ENCODE measurements at regions not wholly inside any gene's neighbourhood (a gene's known extent, or its start where the extent isn't known, plus 50 kb on each side); places are given as distances from the start of the nearest gene placed in this dataset.

DNA sequence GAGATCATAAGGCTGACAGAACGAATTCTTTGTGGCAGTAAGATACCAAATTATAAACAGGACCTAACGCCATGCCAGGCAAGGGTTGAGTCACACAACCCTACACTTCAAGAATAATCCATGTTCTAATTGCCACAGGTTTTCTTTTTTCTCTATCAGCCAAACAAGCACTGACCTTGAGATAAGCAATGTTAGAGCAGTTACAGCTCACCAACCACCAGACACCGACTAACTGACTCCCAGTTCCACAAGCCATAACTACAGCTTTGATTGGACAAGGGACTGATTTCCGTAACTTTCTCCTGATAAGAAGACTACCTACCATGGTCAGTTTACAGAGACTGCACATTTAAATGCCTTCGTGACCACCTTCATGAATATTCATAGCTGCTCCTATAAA lies 149.6 kb downstream of the PTPRU start:
- FAIRE-seq (no peak), DNase-seq (ENCODE audit: insufficient read length, low spot score) (no peak)
- TF ChIP-seq POLR2A (IDR thresholded peaks at IDR 0.05; ENCODE audit: low read depth, low read length) (no peak), POLR2AphosphoS5 (IDR thresholded peaks at IDR 0.05; ENCODE audit: low read depth, low read length) (no peak), TAF1 (IDR thresholded peaks at IDR 0.05; ENCODE audit: low read depth, low read length) (no peak), SPI1 (IDR thresholded peaks at IDR 0.05; ENCODE audit: low read depth, low read length) (no peak), PAX5 (IDR thresholded peaks at IDR 0.05; ENCODE audit: insufficient read depth, low read length, severe bottlenecking) (no peak), POU2F2 (IDR thresholded peaks at IDR 0.05; ENCODE audit: low read depth, low read length) (no peak)

DNA sequence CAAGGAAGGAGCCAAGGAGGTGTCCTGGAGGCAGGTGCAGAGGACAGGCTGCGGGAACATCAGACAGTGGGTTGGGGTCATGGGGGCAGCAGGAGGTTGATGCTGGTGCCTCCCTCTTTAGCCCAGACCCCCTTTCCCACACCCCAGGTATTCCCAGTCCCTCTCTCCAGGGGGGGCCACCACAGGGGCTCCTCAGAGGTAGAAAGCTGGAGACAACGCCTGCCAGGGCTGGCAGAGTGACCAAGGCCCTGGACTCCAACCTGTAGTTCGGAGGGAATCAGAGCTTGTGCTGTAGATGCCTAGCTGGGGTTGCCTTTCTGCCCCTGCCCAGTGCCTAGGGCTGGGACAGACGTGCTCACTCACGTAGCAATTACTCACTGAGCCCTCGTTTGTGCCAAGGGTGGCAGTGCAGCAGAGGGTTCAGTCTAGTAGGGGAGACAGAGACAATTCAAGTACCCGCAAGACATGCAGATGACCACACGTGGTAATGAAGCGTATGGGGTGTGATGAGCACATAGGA lies 148.2 kb downstream of the PTPRU start:
- DNase-seq (ENCODE audit: insufficient read length, low spot score) (no peak), FAIRE-seq (no peak)
- no peak for TF ChIP-seq SPI1 (IDR thresholded peaks at IDR 0.05; ENCODE audit: low read depth, low read length)
- TF ChIP-seq POLR2A (IDR thresholded peaks at IDR 0.05; ENCODE audit: low read depth, low read length), result no peak
- TF ChIP-seq PAX5 (IDR thresholded peaks at IDR 0.05; ENCODE audit: insufficient read depth, low read length, severe bottlenecking), result no peak
- no peak for TF ChIP-seq TAF1 (IDR thresholded peaks at IDR 0.05; ENCODE audit: low read depth, low read length)
- TF ChIP-seq POU2F2 (IDR thresholded peaks at IDR 0.05; ENCODE audit: low read depth, low read length), result no peak
- no peak for TF ChIP-seq POLR2AphosphoS5 (IDR thresholded peaks at IDR 0.05; ENCODE audit: low read depth, low read length)

DNA sequence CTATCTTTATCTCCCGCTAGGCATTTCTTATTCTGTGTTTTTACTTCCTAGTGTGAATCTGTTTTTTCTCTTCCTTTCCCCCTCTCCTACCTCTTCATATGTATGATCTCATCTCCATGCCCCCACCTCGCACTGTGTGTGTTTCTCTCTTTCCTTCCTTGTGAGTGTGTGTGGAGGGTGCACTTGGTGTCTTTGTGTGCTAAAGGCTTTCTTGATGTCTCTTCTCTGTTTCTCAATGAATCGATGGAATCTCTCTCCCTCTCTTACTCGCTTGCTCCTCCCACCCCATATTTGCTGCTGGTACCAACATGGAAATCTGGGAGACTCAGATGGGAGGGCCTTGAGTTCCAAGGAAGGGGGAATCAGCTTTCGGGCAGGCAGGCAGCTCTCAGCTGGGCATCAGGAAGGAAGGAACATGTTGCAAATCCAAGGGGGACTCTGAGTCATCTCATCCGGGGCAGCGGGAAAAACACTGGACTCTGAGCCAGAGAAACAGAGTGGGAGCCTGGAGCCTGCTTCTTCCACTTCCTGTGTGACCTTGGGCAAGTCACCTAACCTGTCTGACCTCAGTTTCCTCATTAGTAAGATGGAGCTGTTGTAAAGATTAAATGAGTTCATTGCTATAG lies 147.5 kb downstream of the PTPRU start:
- TF ChIP-seq POLR2A (IDR thresholded peaks at IDR 0.05; ENCODE audit: low read depth, low read length) (no peak), POLR2AphosphoS5 (IDR thresholded peaks at IDR 0.05; ENCODE audit: low read depth, low read length) (no peak), PAX5 (IDR thresholded peaks at IDR 0.05; ENCODE audit: insufficient read depth, low read length, severe bottlenecking) (no peak), SPI1 (IDR thresholded peaks at IDR 0.05; ENCODE audit: low read depth, low read length) (no peak)
- DNase-seq (ENCODE audit: insufficient read length, low spot score) (no peak), FAIRE-seq (no peak)

DNA sequence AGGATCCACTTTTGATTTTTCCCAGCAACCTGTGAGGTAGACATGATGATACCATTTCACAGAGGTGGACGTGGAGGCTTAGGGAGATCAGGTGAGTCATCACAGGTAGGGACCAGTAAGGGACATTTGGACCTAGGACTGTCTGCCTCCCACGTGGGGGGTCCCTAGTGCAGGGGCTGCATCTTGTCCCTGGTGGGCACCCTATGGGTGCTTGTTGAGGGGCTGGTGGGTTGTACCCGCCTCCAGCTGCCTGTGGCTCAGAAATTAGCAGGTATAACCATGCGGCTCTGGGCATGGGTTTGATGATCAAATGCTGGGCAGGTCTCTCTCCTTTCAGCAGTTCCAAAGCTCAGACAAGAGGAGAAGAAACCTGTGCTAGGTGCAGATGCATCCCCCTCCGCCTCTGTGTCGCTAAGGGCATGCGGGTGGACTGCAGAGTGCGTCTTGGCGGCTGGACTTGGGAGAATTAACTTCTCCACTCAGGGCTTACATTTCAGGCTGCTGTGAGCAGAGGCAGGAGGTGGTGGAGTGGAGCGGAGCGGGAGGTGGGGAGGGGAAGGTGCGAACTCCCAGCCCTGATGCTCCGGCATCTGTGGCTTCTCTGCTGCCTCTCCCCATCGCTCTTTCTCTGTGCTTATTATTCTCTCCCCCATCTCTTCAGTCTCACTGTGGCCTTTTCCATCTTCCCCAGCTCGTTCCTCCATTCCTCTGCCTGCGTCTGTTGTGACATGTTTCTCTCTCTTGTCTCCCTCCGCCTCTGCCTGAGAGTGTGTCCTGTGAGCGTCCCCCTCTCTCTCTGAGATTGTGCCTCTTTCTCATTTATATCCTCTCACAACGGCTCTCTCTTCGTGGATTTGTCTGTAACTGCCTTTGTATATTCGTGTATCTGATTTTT lies 146.8 kb downstream of the PTPRU start:
- FAIRE-seq (no peak), DNase-seq (ENCODE audit: insufficient read length, low spot score) (no peak)
- no peak for TF ChIP-seq TAF1 (IDR thresholded peaks at IDR 0.05; ENCODE audit: low read depth, low read length)
- no peak for TF ChIP-seq POLR2AphosphoS5 (IDR thresholded peaks at IDR 0.05; ENCODE audit: low read depth, low read length)
- no peak for TF ChIP-seq POLR2A (IDR thresholded peaks at IDR 0.05; ENCODE audit: low read depth, low read length)
- no peak for TF ChIP-seq SPI1 (IDR thresholded peaks at IDR 0.05; ENCODE audit: low read depth, low read length)
- TF ChIP-seq PAX5 (IDR thresholded peaks at IDR 0.05; ENCODE audit: insufficient read depth, low read length, severe bottlenecking), result no peak
- no peak for TF ChIP-seq POU2F2 (IDR thresholded peaks at IDR 0.05; ENCODE audit: low read depth, low read length)

DNA sequence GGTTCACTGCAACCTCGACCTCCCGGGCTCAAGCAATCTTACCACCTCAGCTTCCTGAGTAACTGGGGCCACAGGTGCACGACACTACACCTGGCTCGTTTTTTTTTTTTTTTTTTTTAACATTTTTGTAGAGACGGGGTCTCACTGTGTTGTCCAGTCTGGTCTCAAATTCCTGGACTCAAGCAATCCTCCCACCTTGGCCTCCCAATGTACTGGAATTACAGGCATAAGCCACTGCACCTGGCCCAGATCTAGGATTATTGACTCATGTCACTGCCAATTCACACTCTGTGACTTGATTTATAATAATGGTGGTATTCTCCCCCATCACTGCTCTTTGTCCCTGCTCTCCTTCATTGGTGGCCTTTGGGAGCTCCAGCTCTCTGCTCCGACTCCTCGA lies 145.1 kb downstream of the PTPRU start:
- DNase-seq (ENCODE audit: insufficient read length, low spot score) (no peak), FAIRE-seq (no peak)
- TF ChIP-seq POLR2AphosphoS5 (IDR thresholded peaks at IDR 0.05; ENCODE audit: low read depth, low read length) (no peak), POU2F2 (IDR thresholded peaks at IDR 0.05; ENCODE audit: low read depth, low read length) (no peak), SPI1 (IDR thresholded peaks at IDR 0.05; ENCODE audit: low read depth, low read length) (no peak), POLR2A (IDR thresholded peaks at IDR 0.05; ENCODE audit: low read depth, low read length) (no peak), PAX5 (IDR thresholded peaks at IDR 0.05; ENCODE audit: insufficient read depth, low read length, severe bottlenecking) (no peak), TAF1 (IDR thresholded peaks at IDR 0.05; ENCODE audit: low read depth, low read length) (no peak)

DNA sequence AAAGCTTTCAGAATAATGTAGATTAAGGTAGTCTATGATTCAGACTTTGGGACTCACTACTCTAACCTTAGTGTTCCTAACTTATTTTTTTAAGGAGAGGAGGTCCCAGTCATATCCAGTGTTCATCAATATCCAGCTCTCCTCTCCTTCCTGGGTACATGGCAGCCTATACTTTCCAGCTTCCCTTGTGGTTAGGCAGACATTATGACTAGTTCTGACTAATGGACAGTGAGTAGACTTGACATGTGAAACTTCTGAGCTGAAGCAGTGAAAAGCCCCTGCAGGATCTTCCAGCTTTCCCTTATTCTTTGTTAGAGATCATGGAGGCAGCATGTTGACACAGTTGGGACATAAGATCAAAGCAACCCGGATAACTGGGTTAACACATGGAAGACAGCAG lies 144.2 kb downstream of the PTPRU start:
- DNase-seq (ENCODE audit: insufficient read length, low spot score) (no peak), FAIRE-seq (no peak)
- TF ChIP-seq PAX5 (IDR thresholded peaks at IDR 0.05; ENCODE audit: insufficient read depth, low read length, severe bottlenecking) (no peak), POLR2A (IDR thresholded peaks at IDR 0.05; ENCODE audit: low read depth, low read length) (no peak), POLR2AphosphoS5 (IDR thresholded peaks at IDR 0.05; ENCODE audit: low read depth, low read length) (no peak), TAF1 (IDR thresholded peaks at IDR 0.05; ENCODE audit: low read depth, low read length) (no peak)

DNA sequence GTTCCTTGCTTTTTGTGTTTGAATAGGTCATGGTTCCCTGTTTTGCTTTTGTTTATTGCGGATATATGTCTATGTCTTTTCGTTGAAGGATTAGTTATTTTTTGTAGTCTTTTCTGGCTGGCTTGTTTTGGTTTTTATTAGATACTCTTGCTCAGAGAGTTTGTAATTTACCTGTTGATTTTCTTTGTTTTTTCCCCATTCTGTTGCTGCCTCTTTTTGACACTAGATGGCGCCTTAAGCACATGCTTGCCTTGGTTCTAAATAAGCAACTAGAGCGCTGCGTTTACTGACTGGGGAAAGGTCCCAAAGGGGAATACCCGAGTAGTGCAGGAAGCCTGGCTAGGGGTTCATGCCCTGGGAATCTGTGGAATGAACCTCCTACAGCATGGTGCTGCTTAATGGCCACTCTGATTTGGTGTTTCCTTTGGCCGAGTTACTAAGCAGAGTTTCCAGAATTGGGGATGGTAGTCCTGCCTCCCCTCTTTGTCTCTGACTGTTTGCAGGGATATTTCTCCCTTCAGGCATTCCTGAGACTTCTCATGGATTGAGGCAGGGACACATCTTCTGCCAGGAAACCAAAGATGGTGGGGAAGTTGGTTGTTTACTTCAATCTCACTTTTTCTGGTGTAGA lies 143.2 kb downstream of the PTPRU start:
- TF ChIP-seq TAF1 (IDR thresholded peaks at IDR 0.05; ENCODE audit: low read depth, low read length), result no peak
- no peak for TF ChIP-seq SPI1 (IDR thresholded peaks at IDR 0.05; ENCODE audit: low read depth, low read length)
- no peak for TF ChIP-seq PAX5 (IDR thresholded peaks at IDR 0.05; ENCODE audit: insufficient read depth, low read length, severe bottlenecking)
- TF ChIP-seq POLR2AphosphoS5 (IDR thresholded peaks at IDR 0.05; ENCODE audit: low read depth, low read length), result no peak
- TF ChIP-seq POLR2A (IDR thresholded peaks at IDR 0.05; ENCODE audit: low read depth, low read length), result no peak
- no peak for TF ChIP-seq POU2F2 (IDR thresholded peaks at IDR 0.05; ENCODE audit: low read depth, low read length)
- DNase-seq (ENCODE audit: insufficient read length, low spot score) (no peak), FAIRE-seq (no peak)
